GM13976 (cell line): ENCODE measurements at regions not wholly inside any gene's neighbourhood (a gene's known extent, or its start where the extent isn't known, plus 50 kb on each side); places are given as distances from the start of the nearest gene placed in this dataset.

Experiments
- DNase-seq: peaks from one replicate; pipeline ENCODE4 v3.0.0; 2012; ENCODE audit warnings: low spot score
- in situ Hi-C: fragments of 300-500 bp; cut with MboI; formaldehyde crosslinking; loops from one replicate; pipeline ENCODE4 v1.12.0; 2022; ENCODE audit warnings: low sequenced_read_pairs, mixed read lengths, inconsistent platforms; ENCODE audit not compliant: unreplicated experiment
- TF ChIP-seq, protein P1 (sequence below): IDR thresholded peaks from 2 replicates; pipeline ENCODE4 v1.5.1; 2012; ENCODE audit warnings: borderline replicate concordance, mild to moderate bottlenecking; ENCODE audit not compliant: insufficient read depth; ENCODE audit errors: extremely low read depth, missing control alignments, control extremely low read depth

DNA sequence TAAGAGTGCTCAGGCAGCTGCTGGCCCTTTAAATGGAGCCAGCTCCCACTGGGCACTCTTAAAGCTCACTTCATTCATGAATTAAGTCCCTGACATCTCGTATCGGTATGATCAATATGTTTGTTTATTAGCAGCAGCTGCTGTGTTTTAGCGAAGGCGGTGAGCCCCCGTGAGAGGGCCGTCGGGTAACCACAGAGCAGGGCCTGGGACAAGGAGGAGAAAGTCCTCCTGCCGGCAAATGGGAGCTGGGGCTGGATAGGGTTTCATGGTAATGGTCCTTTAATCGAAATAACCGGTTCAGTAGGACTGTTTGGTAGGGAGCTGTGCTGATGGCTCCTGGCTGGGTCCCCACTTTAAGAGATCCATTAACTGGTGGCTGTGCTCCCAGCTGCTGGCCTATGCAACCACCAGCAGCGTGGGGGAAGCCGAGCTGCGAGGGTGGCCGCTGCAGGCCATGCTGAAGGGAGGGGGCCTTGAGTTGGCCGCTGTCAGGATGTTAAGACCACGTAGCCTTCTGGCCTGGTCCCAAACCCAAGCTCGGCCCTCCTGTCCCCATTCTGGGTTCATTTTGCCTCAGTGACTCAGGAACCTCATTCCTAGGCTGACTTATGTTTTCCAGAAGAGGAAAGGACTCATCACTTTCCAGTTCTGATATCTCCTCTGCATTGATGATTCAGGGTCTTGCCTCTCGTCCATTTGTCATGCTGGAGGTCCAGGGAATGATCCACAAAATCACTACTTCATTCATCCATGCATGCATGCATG, 67.6 kb upstream of the NTRK3 start:
- TF ChIP-seq, protein P1, sequence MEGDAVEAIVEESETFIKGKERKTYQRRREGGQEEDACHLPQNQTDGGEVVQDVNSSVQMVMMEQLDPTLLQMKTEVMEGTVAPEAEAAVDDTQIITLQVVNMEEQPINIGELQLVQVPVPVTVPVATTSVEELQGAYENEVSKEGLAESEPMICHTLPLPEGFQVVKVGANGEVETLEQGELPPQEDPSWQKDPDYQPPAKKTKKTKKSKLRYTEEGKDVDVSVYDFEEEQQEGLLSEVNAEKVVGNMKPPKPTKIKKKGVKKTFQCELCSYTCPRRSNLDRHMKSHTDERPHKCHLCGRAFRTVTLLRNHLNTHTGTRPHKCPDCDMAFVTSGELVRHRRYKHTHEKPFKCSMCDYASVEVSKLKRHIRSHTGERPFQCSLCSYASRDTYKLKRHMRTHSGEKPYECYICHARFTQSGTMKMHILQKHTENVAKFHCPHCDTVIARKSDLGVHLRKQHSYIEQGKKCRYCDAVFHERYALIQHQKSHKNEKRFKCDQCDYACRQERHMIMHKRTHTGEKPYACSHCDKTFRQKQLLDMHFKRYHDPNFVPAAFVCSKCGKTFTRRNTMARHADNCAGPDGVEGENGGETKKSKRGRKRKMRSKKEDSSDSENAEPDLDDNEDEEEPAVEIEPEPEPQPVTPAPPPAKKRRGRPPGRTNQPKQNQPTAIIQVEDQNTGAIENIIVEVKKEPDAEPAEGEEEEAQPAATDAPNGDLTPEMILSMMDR: no peak

DNA sequence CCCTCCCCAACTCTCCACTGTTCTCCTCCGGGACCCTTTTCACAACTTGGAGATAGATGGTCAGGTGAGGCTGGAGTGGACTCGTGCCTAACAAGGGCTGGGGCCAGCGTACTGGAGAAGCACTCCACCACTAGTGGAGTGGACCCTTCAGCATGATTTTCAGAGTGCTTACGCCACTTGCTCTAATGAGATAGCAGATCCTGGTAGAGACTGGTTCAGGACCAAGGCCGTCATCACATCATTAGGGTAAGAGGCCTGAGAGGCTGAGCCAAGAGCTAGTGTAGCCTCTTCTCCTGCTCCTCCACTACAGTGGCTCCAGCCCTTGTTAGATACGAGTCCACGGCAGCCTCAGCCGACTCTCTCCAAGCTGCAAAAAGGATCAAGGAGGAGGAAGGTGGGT, 66.9 kb upstream of the NTRK3 start:
- in situ Hi-C loops: no loop called here
- DNase-seq: no peak
- TF ChIP-seq, protein P1: no peak

More for the DNA sequence above, 67.6 kb upstream of the NTRK3 start:
- no peak for DNase-seq
- in situ Hi-C loops: no loop called here

DNA sequence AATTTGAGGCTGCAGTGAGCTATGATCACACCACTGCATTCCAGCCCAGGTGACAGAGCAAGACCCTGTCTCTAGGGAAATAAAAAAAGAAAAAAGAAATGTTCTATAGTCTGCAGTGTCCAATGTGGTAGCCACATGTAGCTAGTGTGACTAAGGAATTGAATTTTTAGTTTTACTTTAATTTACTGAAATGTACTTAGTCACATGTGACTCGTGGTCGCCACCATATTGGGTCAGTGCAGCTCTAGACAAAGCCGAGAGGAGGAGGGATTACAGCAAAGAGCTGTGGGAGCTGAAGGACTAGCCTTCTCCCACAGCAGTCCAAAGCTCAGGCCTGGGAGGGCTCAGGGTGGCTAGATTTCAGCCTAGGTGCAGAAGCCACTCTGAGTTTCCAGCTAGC, 65.9 kb upstream of the NTRK3 start:
- DNase-seq: no peak
- in situ Hi-C loops: no loop called here
- TF ChIP-seq, protein P1: no peak

DNA sequence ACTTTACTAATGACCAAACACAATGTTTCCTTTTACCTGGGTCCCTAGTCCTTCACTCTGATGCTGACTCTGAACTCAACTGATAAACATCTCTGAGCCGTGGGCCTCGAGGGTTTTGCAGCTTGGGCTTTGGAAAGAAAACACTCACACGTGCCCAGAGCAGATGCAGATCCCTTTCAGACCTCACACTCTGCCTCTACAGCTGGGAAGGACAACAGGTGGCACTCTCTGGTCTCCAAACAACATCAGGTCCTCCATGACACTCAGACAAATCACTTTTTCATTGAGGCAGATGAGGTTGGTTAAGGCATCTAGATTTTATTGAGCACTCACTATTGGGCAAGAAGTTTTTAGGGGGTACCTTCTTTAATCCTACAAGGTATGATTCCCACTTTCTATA, 64.7 kb upstream of the NTRK3 start:
- TF ChIP-seq, protein P1: no peak
- DNase-seq: no peak
- in situ Hi-C loops: no loop called here

DNA sequence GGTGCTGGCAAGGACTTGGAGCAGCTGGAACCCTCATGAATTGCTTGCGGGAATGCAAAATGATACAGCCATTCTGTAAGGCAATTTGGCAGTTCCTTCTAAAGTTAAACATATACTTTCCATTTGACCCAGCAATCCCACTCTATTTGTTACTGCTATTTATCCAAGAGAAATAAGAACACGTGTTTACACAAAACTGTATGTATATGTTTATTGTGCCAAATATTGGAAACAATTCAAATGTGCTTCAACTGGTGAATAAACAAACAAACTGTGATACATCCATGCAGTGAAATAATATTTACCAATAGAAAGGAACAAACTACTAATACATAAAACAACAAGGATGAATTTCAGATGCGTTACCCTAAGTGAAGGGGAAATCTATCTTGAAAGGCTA, 60.0 kb upstream of the NTRK3 start:
- in situ Hi-C loops: no loop called here
- TF ChIP-seq, protein P1: no peak
- no peak for DNase-seq

DNA sequence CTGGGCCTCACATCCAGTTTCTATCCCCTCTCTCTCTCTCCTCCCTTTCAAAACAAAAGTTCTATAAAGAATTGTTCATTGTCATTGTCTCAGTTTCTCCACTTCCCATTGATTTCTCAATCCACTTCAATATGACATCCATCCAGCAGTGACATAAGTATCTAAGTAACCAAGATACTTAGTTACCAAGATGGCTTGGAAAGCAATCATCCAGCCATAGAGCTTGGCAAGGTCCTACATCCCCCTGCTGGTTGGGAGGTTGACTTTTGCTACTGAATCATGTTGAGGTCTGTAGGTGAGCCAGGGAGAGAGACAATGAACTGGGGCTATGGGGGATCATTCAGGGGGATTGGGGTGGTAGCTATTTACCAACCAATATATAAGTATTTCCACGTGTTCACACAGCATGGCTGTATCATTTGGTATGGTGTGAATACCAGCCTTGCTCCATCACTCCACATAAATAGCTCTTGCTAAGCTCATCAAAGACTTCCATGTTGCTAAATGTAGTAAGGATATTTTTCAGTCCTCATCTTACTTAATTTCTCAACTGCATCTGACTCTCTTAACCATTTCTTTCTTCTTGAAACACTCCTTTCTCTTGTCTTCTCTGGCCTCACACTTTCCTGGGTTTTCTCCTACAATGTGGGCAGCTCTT, 58.8 kb upstream of the NTRK3 start:
- TF ChIP-seq, protein P1: no peak
- no peak for DNase-seq
- in situ Hi-C loops: no loop called here
